HG03159 (cell line): ENCODE measurements at regions not wholly inside any gene's neighbourhood (a gene's known extent, or its start where the extent isn't known, plus 50 kb on each side); places are given as distances from the start of the nearest gene placed in this dataset.

Experiments
- ATAC-seq: cut with Tn5 transposase; IDR thresholded peaks from one replicate; pipeline ENCODE4 v1.9.1; 2021; ENCODE audit warnings: mild to moderate bottlenecking, moderate library complexity; ENCODE audit not compliant: unreplicated experiment

DNA sequence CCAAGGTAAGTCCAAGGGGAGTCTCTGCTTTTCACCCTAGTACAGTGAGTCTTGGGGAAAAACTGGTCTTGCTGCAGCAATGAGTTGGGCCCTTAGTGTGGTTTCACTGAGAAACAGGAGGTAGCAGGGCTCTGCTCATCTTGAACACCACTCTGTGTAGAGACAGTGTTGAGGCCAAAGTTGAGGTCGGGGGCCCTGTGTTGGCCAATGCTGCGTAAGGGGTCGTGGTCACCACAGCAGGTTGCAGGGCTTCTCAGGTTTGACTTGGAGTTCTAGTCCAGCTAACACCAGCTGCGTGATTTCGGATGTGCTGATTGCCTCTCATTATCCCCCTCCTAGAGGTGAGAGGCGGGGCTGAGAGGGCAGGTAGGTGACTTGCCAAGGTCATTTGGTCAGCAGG, 807.5 kb downstream of the VRK1 start:
- no peak for ATAC-seq

DNA sequence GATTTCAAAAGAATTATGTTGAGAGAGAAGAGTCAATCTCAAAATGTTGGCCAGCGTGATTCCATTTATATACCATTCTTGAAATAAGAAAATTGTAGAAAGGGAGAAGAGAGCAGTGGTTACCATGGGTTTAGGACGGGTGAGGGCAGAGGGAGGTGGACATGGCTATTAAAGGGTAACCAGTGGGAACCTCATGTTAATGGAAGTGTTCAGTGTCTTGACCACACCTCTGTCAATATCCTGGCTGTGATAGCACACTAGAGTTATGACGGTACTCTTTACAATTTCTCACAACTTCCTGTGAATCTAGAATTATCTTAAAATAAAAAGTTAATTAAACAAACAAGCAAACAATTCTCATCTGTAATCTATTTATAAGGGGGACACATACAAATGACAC, 821.2 kb downstream of the VRK1 start:
- ATAC-seq: no peak

DNA sequence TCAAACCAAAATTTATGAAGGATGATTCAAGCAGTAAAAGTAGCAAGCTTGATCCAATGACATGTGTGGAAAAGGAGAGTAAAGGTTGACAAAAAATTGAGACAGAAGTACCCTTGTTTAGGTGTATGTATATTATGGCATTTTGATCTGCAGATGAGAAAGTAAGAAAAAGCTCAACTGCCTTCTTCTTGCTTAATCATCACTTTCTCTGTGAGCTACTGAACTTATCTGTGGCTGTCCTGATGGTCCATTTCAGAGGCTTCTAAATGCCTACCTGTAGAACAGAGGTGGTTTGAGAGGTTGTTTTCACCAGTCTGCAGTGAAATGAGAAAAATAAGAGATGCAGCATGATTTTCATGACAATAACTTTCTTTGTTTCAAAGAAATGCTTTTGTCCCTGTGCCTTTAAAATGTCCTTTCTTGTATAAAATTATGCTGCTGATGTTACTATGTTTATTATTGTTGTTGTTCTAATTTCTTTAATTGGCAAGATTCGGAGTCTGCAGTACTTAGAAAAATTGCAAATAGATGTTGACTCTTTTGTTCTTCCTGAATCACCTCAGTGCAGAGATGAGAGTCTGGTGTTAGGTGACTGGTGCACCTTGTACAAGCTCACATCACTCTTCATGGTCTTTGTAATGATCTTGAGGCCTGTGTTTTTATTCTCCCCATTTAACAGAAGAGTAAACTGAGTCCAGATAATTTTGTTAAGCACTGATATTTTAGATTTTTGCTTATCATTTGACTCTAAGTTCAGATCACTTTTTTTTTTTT, 821.9 kb downstream of the VRK1 start:
- ATAC-seq: no peak

DNA sequence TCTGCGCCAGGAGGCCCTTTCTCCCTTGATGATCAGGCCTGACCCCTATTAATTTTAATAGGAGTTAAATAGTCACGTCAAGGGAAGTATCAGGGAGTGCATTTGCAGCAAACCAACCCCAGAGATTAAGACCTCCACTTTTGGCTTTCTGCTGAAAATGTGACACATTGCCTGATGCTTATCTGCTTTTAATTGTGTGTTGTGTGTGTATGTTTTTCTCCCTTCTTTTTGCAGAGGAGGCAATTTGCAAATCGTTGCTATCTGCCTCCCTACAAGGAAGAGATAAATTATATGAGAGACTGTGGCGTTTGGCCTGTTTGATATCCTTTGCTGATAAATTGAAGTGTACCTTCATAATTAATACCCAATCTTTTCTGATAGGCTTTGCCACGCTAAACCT, 822.9 kb downstream of the VRK1 start:
- ATAC-seq: no peak

DNA sequence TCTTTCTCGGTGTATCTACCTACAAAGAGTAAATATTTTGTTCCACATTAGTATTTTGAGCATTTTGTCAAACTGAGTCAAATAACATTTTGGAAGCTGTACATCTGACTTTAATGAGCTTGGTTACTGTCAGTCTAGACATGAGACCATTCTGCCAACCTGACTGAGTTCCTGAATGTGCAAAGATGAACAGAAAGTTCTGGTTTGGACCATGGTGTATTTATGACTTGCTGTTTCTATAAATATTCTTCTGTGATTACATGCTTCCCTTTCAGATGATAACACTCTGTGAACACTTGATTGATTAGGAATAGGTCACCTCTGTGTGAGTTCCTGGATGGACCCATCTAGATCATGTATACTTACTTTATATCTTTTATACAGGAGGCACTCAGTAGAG, 827.8 kb downstream of the VRK1 start:
- ATAC-seq: no peak

DNA sequence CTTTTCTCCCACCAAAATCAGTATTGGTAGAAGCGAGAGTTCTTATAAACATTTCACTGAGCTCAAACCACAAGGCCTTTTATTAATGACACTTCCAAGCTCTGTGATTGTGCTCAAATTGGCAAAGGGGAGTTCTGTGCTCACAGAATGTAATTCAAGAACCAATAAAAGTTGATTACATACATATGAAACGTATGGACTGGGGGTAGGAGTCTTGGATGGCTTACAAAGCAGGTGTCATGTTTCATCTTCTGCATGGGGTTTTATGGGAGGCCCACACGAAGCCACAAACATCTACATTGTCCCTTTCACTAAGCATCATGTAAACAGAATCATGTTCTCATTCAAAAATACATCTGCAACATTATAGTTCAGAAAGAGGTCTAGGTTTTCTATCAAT, 828.3 kb downstream of the VRK1 start:
- no peak for ATAC-seq

DNA sequence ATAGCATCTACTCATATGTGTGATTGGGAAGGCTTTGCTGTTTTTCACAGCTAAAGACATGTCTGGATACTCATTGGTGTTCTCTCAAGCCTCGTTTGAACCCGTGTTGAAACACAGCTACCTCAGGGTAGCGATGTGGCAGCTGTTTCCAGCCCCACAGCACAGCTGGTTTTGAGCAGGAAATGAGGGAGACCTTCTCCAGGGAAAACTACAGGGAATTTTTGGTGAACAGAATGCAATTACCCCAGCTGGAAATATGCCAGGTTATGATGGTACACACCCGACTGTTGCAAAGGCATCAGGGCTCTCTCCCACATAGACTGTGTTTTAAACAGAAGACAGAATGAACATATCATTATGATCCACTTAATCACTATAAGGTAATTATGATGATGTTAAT, 828.9 kb downstream of the VRK1 start:
- ATAC-seq: no peak

DNA sequence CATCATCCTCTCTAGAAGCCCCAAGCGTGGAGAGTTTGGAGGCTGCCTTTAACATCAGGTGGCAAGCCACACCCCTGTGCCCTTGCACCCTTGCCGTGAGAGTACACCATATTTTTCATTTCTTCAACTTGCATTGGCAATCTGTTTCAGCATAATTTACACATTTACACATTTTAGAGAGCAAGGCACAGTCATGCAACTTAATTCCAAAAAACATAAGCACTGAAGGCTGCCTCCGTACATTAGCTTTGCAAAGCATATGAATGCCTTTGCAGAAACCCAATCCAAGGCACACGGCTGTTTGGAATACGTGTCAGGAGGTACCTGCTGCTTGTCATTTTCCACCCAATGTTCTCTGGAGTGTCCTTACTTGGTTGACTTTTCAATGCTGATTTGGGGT, 833.1 kb downstream of the VRK1 start:
- no peak for ATAC-seq

DNA sequence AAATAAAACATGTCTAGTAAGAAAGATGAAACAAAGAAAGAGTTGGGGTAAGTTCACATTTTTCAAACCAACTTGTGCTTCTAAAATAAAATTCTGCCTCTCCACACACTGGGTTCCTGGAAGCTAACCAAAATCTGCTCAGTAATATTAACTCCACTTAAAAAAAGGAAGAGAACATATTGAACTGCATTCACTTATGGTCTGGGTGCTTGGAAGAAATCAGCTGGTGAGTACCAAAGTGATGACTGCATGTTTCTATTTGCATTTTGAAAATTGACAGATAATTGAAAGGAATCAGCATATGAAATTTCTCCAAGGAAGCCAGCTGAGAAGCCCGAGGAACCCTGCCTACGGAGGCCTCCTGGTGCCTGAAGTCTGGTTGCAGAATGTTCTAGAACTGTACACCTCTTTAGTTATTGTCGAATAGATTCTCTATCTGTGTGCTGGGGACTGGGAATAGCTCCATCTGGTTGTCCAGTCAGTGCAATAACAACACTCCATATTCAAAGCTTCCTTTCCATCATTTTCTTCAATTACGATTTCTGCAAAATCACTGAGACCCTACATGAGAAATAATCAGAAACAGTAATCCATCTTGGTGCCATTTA, 836.1 kb downstream of the VRK1 start:
- ATAC-seq: no peak

DNA sequence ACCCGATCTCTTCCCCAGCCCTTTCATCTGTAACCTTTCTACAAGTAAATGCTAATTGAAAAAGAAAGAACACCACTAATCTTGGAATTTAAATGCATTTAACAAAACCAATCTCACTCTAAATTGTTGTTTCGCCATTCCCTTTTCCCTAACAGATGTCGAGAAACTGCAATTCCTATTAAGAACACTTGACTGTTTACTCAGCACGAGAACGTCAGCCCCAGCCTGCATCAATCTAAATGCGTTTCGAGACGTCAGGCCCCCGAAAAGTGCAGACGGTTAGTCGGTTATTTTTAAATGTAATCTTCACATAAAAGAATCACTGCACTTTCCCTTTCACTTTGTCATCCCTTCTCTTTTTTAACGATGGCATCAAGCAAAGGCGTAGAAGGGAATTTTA, 837.6 kb downstream of the VRK1 start:
- ATAC-seq: no peak

DNA sequence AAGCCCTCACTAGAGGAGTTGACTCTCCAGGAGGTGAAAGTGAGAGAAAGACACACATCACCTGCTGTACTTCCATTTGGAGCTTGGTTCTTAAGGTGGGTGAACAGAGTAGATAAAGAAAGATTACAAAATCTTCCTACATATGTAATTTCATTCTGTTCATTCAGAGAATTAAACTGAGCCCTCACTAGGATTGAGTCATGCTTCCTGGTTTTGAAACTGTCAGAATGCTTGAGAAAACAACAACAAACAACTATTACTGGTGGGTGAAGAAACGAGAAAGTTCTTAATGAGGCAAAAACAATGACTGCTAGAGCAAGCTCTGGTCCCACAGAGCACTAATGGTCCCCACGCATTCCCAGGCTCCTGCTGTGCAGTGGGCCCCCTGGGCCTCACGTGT, 841.7 kb downstream of the VRK1 start:
- no peak for ATAC-seq

DNA sequence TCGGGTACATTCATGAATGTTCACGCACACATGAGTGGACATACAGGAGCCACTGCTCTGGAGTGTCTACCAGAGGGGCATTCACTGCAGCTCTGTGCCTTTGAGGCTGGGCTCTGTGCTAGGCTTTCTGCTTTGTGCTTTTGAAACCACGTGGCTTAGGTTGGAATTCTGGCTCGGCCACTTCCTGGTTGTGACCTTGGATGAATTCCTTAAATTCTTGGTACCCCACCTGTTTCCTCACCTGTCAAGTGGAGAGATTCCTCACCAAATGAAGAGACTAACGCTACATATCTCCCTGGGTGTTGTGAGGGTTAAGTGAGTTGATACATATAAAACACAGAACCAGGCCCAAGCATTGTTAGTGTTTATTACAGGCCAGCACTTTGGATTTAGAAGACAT, 842.8 kb downstream of the VRK1 start:
- ATAC-seq: no peak

DNA sequence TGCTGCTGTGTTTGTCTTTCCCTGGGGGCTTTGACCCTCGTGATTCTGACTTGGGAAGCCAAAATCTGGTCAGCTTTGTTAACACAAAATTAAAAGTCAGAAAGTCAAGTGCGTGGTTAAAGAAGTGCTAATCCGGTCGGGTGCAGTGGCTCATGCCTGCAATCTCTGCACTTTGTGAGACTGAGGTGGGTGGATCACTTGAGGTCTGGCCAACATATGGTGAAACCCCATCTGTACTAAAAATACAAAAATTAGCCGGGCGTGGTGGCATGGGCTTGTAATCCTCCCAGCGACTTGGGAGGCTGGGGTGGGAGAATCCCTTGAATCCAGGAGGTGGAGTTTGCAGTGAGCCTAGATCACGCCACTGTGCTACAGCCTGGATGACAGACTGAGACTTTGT, 844.6 kb downstream of the VRK1 start:
- no peak for ATAC-seq

DNA sequence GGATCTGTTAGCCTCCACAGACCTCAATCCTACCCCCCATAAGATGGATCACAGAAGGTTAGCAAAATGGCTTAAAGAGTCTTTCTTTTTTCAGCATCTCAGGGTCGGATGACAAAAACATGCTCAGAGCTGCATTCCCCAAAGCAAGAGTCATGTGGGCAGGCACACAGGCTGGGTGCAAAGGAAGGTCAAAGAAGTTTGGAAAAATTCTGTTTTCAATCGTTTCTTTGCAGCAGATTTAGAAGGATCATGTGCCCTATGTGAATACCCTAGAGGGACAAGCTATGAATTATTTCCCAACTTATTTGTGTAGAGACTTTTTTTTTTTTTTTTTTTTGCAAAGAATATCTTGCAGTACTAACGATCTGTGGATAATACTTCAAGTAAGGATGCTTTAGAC, 845.4 kb downstream of the VRK1 start:
- ATAC-seq: no peak

DNA sequence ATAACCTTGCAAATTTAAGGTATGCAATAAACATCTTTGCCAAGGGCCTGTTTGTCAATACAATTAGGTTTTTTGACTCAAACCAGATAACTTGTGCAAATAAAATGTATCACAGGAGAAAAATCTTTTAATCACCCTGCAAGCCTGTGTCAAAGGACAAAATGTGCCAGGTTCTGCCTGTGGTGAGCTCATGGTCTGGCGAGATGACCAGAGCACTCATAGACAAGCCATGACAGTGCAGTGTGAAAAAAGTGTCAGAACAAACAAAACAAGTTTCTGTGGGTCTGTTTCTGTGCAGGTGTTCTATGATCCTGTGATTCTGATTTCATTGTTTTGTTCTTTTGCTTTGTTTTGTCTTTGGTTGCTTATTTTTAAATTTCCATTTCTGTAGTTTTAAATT, 847.2 kb downstream of the VRK1 start:
- no peak for ATAC-seq

DNA sequence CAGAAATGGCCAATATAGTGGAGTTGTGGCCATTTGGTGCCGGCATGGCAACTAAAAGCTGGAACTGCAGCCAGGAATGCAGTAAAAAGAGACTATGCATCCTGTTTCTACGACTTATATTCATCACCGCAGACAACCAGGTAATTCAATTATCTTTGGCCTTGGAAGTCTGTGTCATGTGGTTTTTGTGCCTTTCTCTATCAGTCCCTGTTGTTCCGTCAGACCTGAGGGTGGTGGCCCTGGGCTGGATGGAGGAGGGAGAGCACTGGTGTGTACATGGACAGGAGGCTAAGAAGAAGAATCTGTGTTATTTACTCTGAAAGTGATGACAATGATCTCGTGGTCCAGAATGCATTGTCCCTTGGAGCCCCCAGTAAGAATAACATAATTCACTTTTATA, 852.6 kb downstream of the VRK1 start:
- ATAC-seq: no peak

DNA sequence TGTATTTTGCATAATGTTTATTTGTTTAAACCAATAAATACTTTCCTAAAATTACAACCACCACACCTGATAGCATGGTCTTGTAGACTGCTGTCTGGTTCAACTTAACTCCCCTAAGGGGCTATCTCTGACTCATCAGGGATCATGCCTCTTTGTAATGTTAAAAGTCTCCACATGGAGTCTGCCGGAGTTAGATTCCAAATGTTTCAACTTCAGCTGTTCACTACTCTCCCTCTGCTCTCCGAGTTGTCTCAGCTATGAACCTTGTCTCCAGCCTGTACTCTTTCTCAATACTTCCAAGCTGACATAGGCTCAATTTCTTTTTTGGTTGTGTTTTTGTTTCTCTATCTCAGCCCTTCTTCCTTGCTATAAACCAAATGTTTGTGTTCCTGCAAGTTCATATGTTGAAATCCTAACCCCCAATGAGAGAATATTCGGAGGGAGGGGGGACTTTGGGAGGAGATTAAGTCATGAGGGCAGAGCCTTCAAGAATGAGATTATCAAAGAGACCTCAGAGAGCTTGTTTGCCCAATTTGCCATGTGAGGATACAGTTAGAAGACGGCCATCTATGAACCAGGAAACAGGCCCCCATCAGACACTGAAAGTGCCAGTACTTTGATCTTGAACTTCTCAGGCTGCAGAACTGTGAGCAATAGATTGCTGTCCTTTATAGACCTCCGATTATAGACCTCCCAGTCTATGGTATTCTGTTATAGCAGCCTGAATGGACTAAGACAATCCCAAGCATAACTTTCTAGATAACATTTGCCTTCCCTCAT, 858.2 kb downstream of the VRK1 start:
- ATAC-seq: no peak

DNA sequence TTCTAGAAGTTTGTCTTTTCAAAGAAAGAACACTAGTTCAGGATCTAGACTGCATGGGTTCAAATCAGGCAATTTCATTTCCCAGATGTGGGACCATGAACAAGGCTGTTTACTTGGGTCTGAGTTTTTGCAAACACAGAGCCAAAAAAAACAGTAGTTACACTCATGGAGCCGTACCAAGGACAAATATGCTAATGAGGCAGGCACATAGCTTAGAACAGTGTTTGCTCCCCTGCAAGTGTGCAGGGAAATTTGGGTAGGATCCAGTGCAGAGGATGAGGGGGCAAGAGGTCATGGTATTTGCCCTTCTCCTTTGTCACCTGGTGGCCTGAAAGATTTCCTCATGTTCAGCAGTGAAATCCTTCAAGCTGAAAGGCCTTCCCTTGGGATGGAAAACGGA, 860.4 kb downstream of the VRK1 start:
- ATAC-seq: no peak

DNA sequence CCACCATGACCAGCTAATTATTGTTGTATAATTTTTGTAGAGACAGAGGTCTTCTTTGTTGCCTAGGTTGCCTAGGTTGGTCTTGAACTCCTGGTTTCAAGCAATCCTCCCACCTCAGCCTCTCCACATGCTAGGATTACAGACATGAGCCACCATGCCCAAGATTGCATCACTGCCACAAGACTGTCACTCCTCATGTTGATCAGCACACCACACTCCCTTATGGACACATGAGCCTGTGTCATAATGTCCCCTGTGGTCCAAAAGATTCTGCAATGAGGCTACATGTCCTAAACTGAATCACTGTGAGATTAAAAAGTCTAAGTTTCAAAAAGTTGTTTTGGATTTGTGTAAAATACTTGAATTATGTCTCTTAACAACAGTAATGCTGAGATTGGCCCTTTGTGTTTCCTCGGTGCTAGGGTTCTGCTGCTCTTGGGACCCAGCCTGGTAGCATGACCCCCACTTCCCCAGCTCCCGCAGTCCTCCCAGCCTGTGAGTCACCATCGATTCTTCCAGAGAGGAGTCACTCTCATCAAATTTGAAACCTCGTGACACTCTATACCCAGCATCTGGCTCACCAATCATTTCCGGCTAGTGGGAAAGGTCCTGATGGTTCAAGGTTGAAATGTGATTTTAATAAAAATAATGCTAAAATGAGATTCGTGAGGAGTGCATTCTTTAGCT, 890.9 kb downstream of the VRK1 start:
- no peak for ATAC-seq

DNA sequence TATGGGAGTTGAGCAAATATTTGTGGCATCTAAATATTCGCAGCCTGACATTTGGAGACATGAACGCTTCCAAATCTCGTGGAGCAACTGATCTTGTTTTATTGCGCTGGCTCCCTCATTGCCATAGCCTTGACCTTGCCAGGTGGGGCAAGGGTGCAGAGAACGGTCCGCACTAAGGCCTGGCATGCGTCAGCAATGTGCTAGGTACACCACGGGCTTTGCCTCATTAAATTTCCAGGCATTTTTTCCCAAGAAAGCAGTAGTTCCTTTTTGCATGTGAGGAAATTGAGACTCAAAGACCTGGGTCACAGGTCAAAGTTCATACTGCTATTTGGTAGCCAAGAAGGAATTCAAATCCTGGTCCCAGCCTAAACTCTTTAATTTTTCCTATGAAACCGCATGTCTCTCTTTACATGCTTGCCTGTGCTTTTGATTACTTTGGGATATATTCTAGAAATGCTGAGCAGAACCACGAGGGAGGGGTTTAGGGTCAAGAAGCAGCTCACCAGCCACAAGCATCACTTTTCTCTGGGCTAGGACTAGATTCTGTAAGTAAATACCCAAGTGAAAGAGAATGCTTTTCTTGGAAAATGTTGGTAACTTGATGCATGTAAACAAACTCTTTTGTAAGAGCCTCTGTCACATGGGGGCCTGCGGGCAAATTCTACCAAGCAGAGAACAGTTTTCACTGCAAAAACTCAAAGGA, 891.6 kb downstream of the VRK1 start:
- ATAC-seq: no peak

DNA sequence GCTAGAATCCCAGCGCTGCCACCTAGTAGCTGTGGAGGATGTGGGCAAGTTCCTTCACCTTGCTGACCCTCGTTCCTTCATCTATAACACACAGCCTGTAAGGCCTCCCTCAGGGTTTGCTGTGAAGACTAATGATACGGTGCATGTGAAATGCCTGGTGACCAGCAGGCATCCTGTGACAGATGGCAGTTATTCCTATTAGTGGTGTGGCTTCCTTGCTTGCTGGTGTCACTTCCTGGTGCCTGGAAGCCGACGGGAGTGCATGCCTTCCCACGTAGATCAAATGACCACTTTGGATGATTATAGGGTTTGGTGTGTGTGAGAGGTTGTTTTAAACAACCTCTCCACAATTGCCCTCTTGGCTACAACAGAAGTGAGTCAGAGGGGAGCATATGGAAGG, 894.9 kb downstream of the VRK1 start:
- no peak for ATAC-seq
